GM18861 (cell line): ENCODE measurements at regions not wholly inside any gene's neighbourhood (a gene's known extent, or its start where the extent isn't known, plus 50 kb on each side); places are given as distances from the start of the nearest gene placed in this dataset.

Source experiments
- ATAC-seq: cut with Tn5 transposase; IDR thresholded peaks from one replicate; pipeline ENCODE4 v1.9.1; 2021; ENCODE audit not compliant: unreplicated experiment

DNA sequence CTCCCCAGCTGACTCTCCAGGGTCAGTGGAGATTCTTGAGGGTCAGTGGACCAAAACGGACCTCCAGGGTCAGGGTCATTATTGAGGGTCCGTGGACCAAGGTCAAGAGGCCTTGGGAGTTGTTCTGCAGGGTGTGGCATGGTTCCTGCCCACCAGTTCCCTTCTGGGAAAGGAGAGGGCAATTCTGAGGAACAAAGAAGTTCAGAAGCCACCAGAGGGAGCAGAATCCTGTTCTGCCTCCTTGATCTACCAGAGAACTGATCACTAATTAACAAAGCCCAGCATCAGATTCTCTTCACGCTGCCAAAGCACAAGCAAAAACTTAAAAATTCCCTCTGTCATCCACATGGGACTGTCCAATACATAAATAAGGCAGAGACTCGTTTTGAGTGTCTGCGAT is 263.4 kb downstream of the DHX35 start:
- ATAC-seq, result no peak

DNA sequence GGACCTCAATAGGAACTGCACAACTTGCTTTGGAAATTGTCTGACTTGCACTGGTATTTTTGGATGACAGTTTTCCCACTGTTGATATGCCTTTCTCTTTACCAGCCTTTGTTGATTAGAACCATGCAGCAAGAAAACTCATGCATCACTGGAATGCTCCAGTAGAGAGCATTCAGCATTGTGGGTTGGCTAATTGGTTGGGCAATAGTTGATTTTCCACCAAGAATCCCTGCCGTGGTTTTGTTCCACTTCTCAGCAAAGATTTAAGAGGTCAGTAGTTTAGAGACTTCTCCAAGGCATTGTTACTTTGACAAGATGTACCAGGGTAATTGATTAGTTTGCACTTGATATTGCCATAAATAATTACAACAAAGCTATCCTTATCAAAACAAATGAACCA is 260.0 kb downstream of the DHX35 start:
- no peak for ATAC-seq

DNA sequence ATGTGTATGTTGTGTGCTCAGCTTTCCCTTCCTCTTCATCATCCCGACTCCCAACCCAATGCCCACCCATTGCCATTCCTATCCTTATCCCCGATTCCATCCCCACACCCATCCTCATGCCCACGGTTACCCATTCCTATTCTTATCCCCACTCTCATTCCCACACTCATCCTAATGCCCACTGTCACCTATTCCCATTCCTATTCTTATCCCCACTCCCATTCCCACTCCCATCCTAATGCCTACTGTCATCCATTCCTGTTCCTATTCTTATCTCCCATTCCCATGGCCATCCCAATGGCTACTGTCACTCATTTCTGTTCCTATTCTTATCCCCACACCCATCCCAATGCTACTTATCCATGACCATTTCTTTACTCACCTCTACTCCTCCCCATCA is 254.1 kb downstream of the DHX35 start:
- ATAC-seq, result no peak

DNA sequence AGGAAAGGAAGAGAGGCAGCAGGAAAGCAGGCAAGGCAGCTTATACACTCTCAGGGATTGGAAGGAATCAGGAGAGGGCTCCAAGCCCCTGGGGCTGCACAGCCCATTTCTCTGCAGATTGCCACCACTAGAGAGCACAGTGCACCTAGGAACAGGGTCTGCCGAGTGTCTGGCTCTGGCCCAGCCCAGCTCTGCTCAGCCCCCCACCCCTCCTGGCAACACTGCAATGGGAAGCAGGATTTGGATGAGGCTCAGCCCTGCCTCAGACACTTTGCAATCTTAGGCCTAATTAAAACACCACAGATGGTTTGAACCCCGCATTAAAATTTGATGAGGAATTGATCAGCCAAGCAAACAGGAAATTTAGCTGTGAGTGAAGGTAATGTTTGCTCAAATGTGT is 252.7 kb downstream of the DHX35 start:
- ATAC-seq, result no peak

DNA sequence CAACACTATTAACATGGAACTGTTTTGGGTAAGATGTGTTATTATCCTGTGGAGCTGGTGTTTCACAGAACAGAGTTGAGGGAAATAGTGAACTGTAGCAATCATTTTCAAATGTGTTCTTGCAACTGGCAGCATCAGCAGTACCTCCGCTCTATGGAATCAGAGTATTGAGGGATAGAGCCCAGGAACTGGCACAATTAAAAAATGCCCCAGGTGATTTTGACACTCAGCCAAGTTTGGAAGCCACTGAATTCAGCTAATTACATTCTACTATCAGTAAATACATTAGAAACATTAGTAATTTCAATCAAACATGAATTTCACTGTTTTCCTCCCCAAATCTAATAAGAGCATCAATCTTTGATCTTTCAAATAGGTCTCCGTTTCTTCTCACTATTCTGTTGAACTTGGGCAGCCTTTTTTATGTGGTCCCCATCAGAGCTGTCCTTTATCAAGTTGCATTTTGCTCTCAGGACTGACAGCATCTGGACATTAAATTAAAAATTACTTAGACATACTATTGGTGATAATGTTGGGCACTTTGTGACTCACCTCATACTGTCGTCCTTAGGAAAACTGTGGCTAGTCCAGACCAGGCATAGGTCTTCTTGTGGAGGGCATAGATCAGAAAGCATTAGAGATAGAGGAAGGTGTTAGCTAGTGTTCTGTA is 251.5 kb downstream of the DHX35 start:
- no peak for ATAC-seq

DNA sequence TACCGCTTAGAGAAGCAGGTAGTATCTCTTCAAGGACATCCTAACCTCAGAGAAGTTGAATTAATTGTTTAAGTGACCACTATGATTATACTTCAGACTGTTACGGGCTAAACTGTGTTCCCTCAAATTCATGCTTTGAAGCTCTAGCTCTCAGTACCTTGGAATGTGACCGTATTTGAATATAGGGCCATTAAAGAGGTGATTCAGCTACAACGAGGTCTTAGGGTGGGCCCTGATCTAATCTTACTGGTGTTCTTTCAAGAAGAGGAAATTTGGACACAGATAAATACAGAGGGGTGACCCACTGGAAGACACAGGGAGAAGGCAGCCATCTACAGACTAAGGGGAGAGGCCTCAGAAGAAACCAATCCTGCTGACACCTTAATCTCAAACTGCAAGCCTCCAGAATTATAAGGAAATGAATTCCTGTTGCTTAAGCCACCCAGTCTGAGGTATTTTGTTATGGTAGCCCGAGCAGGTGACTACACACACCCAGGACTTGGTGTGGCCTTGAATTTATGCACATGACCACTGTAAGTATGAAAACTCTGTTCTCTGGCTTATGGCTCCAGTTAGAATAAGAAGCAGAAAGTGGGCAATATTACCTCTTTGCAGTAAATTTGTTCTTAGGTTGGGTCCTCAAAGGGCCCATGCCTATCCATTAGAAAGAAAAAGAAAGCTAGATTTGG is 249.1 kb downstream of the DHX35 start:
- ATAC-seq, result no peak

DNA sequence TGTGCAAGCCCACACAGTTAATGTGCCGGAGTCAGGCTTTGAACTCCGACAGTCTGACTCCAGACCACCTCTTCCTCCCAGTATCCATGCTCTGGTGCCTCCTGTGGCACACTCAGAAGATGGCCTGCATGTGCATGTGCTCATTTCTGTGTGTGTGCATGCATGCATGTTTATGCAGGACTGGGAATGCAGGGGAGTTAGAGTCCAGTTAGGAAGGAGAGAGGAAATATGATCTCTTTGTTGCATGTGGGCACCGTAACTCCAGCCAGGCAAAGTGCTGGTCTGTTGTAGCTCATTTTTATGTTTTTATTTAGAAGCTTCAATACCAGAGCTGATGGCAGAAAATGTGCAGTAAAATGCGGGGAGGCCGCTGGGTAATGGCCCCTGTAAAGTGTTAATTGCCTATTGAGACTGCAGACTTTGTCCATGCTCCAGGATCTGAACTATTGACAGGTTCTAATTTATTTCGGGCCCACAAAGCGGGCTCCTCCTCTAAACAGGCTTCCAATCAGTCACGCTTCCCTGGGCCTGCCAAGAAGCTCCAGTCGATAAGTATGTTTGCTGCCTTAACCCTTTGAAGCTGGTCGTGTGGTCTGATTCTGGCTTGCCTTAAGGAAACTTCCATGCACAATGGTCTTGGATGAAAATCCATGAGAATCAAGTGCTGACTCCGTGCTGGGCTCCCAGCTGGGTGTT is 248.3 kb downstream of the DHX35 start:
- no peak for ATAC-seq

DNA sequence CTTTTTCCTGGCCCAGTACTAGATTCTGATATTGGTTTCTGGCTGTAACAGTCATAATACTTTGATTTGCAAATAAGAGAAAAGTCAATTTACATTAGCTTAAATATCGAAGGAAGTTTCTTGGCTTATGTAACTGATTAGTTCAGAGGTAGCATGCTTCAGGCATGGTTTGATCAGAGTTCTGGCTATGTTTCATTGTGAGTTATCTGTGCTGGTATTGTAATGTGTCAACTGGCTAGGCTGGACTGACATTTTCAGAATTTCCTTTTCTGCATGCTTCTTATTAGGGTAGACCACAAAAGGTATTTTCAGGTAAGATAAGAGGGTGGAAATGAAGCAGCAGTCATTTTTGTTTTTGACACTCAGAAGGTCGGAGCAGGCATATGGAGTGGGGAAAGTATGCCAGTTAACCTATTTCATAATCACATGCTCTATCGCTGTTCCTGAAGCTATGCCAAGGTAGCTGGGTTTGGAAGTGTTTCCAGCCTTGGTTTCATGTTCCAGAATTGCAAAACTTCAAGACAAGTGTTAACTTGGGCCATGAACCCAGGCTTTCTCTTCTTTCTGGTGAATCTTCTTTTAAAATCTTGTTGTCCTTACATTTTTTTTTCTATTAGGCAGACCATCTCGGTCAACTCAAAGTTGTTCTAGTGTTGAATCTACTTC is 244.9 kb downstream of the DHX35 start:
- no peak for ATAC-seq

DNA sequence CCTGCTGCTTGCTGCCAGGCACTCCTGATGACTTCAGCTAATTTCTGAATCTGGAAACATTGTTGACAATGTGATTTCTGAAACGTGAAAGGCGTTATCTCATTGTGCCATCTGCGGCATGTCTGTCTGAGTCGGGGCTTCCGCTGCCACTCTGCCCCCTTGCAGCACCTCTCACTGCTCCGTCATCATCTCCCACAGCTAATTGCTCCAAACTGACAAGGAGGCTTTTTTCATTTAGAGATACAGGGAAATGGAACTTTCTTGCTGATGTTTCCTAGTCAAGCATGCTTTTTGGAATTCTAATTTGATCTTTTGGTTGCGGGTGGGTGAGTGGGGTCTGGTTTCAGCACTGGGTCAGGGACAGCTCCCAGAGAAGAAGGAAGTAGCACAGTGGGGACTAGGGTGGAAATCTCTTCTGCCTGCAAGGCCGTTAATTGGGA is 233.5 kb downstream of the DHX35 start:
- no peak for ATAC-seq

DNA sequence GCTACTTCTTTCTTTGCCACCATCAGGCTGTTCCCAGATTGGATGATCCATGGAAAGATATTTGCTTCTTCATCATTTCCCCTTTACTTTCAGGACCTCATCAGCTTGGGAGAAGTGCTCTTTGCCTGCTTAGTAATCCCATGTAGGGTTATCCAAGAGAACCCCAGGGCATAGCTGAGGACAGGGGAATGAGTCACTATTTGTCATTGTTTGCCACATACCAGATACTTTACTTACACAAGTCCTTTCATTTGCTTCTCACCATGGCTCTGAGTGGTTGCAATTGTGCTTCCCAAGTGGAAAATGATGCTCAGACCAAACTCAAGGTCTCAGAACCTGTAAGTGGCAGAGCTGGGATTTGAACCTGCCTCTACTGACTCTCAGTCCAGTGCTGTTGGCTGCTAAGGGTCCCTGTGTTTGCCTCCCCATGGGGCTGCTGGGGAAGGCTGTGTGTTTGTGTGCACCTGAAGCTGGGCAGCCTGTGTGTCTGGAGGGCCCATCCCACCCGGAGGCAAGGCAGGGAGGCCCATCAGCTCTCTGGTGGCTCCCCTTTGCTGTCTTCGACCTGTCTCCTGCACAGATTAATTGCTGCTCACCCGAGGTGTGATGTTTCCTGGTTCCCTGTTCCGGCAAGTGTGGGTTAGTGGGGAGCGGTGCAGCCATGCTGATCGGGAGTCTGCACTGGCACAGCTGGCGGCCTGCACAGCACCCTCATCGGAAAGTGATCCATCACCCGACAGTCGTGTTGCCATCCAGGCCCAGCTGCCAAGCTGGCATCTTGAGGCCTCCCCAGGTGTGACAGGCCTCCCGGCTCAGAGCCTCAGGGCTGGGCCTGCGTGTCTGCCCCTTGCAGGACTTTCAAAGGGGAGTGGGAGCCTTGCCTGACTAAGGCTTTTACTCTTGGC is 228.8 kb downstream of the DHX35 start:
- ATAC-seq, result no peak

DNA sequence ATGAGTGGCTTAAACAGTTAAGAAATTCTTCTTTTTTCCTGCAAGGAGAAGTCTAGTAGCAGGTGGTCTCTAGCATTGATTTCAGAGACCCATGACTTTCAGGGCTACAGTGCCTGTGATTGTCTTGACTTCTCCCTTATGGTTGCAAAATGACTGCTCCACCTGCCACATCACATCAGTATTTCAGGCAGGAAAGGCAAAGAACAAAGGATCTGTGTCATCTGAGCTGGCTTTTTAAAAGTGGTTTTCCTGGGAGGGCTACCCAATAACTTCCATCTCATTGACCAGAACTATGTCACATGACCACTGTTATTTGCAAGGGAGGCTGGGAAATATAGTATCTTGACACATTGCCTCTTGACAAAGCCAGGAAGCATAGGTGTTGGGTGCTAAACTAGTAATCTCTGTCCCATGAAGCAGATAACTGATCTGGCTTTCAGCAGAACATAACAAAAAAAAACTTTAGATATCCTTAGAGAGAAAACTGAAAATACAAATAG is 226.2 kb downstream of the DHX35 start:
- no peak for ATAC-seq

DNA sequence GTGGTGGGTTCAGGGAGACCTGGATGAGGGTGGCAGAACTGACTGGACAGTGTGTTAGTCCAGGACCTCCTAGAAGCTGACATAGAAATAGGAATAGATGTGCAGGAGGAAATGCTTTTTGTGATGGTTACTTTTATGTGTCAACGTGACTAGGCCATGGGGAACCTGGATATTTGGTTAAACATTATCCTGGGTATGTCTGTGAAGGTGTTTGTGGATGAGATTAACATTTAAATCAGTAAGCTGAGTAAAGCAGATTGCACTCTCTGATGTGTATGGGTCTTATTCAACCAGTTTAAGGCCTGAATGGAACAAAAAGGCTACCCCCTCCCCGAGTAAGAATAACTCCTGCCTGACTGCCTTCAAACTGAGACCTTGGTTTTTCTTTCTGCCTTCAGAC is 219.3 kb downstream of the DHX35 start:
- no peak for ATAC-seq

DNA sequence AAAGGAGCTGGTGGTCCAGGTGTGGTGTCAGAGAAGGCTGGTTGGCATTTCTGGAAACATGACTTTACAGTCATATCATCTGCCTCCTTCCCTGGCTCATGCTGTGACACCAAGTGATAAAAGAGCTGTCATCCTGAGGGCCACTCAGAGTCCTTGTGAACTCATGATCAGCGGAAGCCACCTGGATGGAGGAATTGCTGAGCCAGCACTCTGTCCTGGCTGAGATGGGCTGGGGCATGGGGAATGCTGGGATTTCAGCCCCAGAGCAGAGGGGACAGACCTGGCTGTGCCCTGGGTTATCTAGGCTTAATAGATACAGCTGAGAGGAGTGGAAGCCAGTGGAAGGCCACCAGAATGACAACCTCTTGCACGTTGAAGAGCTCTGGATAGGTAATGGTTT is 214.3 kb downstream of the DHX35 start:
- no peak for ATAC-seq

DNA sequence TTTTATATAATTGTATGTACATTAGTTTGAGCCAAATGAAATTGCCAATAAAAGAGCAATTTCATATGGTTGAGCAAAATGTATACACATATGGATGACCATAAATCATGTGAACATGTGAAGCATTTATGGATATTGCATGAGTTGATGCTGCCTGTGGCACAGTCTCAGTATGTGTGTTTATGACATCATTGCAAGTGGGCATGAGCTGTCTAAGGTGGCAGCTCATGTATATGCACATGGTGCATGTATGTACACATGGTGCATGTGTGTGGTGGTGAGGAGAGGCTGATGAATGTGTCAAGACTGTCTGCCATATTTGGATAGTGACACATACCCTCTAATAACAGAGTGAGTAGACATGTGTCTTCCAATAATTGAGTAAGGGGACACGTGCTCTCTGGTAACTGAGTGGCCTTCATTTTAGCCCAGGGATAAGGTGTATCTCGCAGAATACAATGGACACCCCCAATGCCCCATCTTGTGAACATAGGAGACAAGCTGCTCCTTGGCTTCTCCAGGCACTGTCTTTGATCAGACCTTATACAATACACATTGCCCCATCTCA is 208.8 kb downstream of the DHX35 start:
- ATAC-seq, result no peak

DNA sequence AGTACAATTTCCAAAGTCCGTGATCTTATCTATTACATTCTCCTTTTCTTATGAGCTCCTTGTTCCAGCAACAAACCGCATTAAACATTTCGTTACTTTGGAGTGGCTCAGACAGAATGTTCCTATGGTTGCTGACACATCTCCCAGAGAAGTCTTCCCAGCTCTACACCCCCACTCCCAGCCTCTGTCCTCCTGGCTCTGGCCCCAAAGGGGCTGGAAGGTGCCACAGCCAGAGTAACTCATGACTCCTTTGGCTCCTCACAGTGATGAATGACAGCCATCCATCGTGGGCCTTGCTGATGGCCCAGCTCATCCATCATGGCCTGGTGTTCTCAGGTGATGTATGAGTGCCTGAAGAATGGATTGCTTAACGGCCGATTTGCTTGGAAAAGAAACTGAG is 203.0 kb downstream of the DHX35 start:
- no peak for ATAC-seq

DNA sequence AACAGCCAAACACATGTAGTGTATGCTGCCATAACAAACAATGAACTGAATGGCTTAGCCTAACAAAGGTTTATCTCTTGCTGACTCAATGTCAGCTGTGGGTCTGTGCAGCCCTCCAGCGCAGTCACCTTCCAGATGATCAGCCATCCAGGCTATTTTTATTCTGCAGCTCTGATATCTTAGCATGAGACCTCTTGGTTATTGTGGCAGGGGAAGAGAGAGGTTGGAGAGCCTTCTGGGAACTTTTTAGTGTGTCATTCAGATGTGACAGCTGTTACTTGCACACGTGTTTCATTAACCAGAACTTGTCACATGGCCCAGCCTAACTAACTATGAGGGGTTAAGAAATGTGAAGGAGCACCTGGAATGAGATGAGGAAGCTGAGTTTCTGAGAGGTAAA is 202.5 kb downstream of the DHX35 start:
- no peak for ATAC-seq

DNA sequence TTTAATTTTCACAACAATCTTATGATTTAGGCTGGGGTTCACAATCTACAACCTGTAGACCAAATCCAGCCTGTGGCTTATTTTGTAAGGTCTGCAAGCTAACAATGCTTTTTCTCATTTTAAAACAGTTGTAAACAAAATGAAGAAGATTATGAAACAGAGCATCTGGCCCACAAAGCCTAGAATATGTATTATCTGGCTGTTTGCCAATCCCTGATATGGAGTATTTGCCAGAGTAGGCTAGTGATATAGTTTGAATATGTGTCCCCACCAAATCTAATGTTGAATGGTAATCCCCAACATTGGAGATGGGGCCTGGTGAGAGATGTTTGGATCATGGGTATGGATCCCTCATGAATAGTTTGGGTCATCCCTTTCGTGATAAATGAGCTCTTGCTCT is 201.8 kb downstream of the DHX35 start:
- ATAC-seq, result no peak

DNA sequence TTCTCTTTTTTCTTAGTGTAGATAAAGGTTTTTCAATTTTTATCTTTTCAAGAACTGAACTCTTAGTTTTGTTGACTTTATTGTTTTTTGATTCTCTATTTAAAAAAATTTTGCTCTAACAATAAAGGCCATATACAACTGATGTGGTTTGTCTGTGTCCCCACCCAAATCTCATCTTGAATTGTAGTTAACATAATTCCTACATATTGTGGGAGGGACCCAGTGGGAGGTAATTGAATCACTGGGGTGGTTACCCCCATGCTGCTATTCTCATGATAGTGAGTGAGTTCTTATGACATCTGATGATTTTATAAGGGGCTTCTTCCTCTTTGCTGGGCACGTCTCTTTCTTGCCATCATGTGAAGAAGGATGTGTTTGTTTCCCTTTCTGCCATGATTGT is 199.8 kb downstream of the DHX35 start:
- no peak for ATAC-seq

DNA sequence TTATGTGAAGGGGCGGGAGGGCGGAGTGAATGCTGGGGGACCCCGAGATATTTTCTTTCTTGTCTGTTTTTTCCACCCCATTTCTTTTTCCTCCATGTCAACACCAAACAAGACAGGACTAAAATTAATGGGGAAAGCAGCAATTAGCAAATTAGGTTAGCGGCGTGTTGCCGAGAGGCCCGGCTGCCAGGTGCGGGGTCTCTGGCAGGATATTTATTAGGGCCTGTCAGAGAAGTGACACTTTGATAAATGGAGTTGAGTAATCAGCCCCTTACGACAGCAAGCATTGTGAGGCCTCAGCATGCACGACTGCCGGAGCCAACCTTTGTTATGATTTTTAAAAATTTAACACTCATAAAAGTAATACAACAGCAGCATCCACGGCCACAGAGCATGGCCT is 193.8 kb downstream of the DHX35 start:
- ATAC-seq, result no peak

DNA sequence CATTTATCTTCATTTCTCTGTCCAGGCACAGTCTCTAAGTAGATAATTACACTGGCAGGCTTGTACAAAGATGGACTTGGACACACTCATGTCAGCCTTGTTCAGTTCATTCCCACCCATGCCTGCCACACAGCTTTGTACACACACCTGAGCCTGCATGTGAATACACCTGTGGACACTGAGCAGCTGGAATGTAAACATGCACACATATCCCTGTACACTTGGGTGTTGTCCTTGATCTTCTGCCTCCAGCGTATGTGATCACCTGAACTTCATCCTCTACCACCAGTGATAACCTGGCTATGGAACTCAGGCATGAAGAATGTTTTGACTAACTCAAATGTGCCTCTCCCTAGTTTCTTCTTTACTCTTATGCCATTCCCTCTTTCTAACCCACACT is 190.6 kb downstream of the DHX35 start:
- ATAC-seq, result no peak
